Mesenchymal stem cell (in vitro differentiated cells and primary cell): ENCODE measurements at regions not wholly inside any gene's neighbourhood (a gene's known extent, or its start where the extent isn't known, plus 50 kb on each side); places are given as distances from the start of the nearest gene placed in this dataset.
"Not testable (repeated sequence)": the region's sequence is repeated elsewhere in the genome, so short reads cannot be mapped to it uniquely, and the experiment has no call there.

Source experiments
- DNase-seq: peaks from one replicate; pipeline ENCODE4 v3.0.0-alpha.2; 2013
- H2AFZ ChIP-seq: one replicate; pipeline ENCODE4 v1.6.1; 2013; ENCODE audit warnings: low read depth, mild to moderate bottlenecking, control low read depth, inconsistent platforms, low read length, moderate library complexity
- H2AK5ac ChIP-seq: 2 replicates; pipeline ENCODE4 v1.6.1; 2013; ENCODE audit warnings: low read length, moderate library complexity, mild to moderate bottlenecking, inconsistent platforms; ENCODE audit not compliant: severe bottlenecking
- H2BK120ac ChIP-seq: one replicate; pipeline ENCODE4 v1.6.1; 2013; ENCODE audit warnings: low read depth, mild to moderate bottlenecking, inconsistent platforms, low read length, moderate library complexity
- H2BK12ac ChIP-seq, 2 experiments: one replicate each; pipeline ENCODE4 v1.6.1; 2013; ENCODE audit warnings: inconsistent platforms in 2 of 2, low read length in 2 of 2, mild to moderate bottlenecking in 2 of 2, moderate library complexity in 2 of 2, control low read depth in 1 of 2
- H2BK15ac ChIP-seq: one replicate; pipeline ENCODE4 v1.6.1; 2013; ENCODE audit warnings: mild to moderate bottlenecking, low read depth, inconsistent platforms; ENCODE audit not compliant: poor library complexity, severe bottlenecking
- H2BK5ac ChIP-seq: 2 replicates; pipeline ENCODE4 v1.6.1; 2013; ENCODE audit warnings: low read depth, mild to moderate bottlenecking, low read length, control low read depth, inconsistent platforms; ENCODE audit not compliant: poor library complexity, severe bottlenecking
- H3K14ac ChIP-seq, 2 experiments: one replicate each; pipeline ENCODE4 v1.6.1; 2013; ENCODE audit warnings: inconsistent platforms in 2 of 2, low read length in 2 of 2, control low read depth in 1 of 2, mild to moderate bottlenecking in 1 of 2, moderate library complexity in 1 of 2
- H3K18ac ChIP-seq, 2 experiments: one replicate each; pipeline ENCODE4 v1.6.1; 2013; ENCODE audit warnings: inconsistent platforms in 2 of 2, low read length in 2 of 2, control low read depth in 1 of 2, low read depth in 1 of 2, mild to moderate bottlenecking in 1 of 2
- H3K23ac ChIP-seq, 2 experiments: one replicate each; pipeline ENCODE4 v1.6.1; 2013; ENCODE audit warnings: inconsistent platforms in 2 of 2, low read length in 2 of 2, mild to moderate bottlenecking in 2 of 2, moderate library complexity in 2 of 2, control low read depth in 1 of 2
- H3K27ac ChIP-seq: 2 replicates; pipeline ENCODE4 v1.5.1; 2013; ENCODE audit warnings: mild to moderate bottlenecking, moderate library complexity, low read length, control low read depth, inconsistent platforms; ENCODE audit not compliant: poor library complexity, severe bottlenecking
- H3K27me3 ChIP-seq, 2 experiments: 2 replicates each; pipeline versions ENCODE4 v1.6.1 to v1.7.0; 2013; ENCODE audit warnings: low read length in 2 of 2, mild to moderate bottlenecking in 2 of 2, moderate library complexity in 2 of 2, control low read depth in 1 of 2, inconsistent platforms in 1 of 2; ENCODE audit not compliant: control insufficient read depth in 1 of 2, insufficient read depth in 1 of 2
- H3K36me3 ChIP-seq, 2 experiments: 2 replicates each; pipeline versions ENCODE4 v1.6.1 to v1.7.0; 2013; ENCODE audit warnings: low read length in 2 of 2, control low read depth in 1 of 2, inconsistent platforms in 1 of 2, low read depth in 1 of 2, mild to moderate bottlenecking in 1 of 2; ENCODE audit not compliant: insufficient read depth in 2 of 2, control insufficient read depth in 1 of 2
- H3K4ac ChIP-seq, 2 experiments: one replicate each; pipeline ENCODE4 v1.6.1; 2013; ENCODE audit warnings: inconsistent platforms in 2 of 2, low read length in 2 of 2, mild to moderate bottlenecking in 2 of 2, moderate library complexity in 2 of 2, control low read depth in 1 of 2, low read depth in 1 of 2
- H3K4me1 ChIP-seq: 2 replicates; pipeline ENCODE4 v1.6.1; 2013; ENCODE audit warnings: low read depth, low read length, control low read depth; ENCODE audit not compliant: control insufficient read depth, insufficient read depth
- H3K4me2 ChIP-seq: 2 replicates; pipeline ENCODE4 v1.6.1; 2013; ENCODE audit warnings: low read length, mild to moderate bottlenecking, inconsistent platforms; ENCODE audit not compliant: poor library complexity, severe bottlenecking
- H3K4me3 ChIP-seq, 2 experiments: 2 replicates each; pipeline versions ENCODE4 v1.5.1 to v1.7.0; 2013; ENCODE audit warnings: low read length in 2 of 2, mild to moderate bottlenecking in 2 of 2, control low read depth in 1 of 2, low read depth in 1 of 2; ENCODE audit not compliant: insufficient read depth in 1 of 2
- H3K79me1 ChIP-seq: replicated peaks from 2 replicates; pipeline ENCODE4 v1.6.1; 2013; ENCODE audit warnings: mild to moderate bottlenecking, control low read depth, low read length, inconsistent platforms; ENCODE audit not compliant: poor library complexity, severe bottlenecking
- H3K9ac ChIP-seq: 2 replicates; pipeline ENCODE4 v1.7.0; 2013; ENCODE audit warnings: mild to moderate bottlenecking, low read length, moderate library complexity
- H3K9me3 ChIP-seq: 2 replicates; pipeline ENCODE4 v1.7.0; 2013; ENCODE audit warnings: mild to moderate bottlenecking, low read length; ENCODE audit not compliant: control insufficient read depth
- H4K8ac ChIP-seq: one replicate; pipeline ENCODE4 v1.6.1; 2013; ENCODE audit warnings: inconsistent platforms, mild to moderate bottlenecking, low read length, moderate library complexity
- H4K91ac ChIP-seq: one replicate; pipeline ENCODE4 v1.6.1; 2013; ENCODE audit warnings: mild to moderate bottlenecking, low read length, inconsistent platforms
- WGBS: methylation state at CpG from one replicate; pipeline ENCODE4 v1.1.7; 2013; ENCODE audit warnings: mixed read lengths; 5-methylcytosine and 5-hydroxymethylcytosine counted together

DNA sequence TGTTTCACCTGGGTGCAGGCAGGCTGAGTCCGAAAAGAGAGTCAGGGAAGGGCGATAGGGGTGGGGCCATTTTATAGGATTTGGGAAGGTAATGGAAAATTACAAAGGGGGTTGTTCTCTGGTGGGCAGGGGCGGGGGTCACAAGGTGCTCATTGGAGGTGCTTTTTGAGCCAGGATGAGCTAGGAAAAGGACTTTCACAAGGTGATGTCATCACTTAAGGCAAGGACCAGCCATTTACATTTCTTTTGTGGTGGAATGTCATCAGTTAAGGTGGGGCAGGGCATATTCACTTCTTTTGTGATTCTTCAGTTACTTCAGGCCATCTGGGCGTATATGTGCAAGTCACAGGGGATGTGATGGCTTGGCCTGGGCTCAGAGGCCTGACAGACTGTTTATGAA lies 1040.0 kb downstream of the TAF11L14 start:
- not testable (repeated sequence) for H3K36me3 ChIP-seq, H3K4ac ChIP-seq, H3K79me1 ChIP-seq, H2BK120ac ChIP-seq, H3K4me3 ChIP-seq, H2BK15ac ChIP-seq, H3K4me1 ChIP-seq, H2AK5ac ChIP-seq, H2AFZ ChIP-seq, H3K9ac ChIP-seq, H3K18ac ChIP-seq, H4K91ac ChIP-seq, DNase-seq, H4K8ac ChIP-seq, H3K14ac ChIP-seq, H3K9me3 ChIP-seq, H3K27ac ChIP-seq, H2BK12ac ChIP-seq, H3K4me2 ChIP-seq, H2BK5ac ChIP-seq, H3K27me3 ChIP-seq, H3K23ac ChIP-seq
- WGBS, result 66% methylated on average over 3 of the region's 4 CpGs

GRCh38 chr5:18675041-18675440 lies 1040.8 kb downstream of the TAF11L14 start:
- no peak overlapping the region for H2BK5ac ChIP-seq
- H3K79me1 ChIP-seq, result no peaks in the 10 kb centered on the region
- H2BK15ac ChIP-seq, result no peak overlapping the region
- no peak overlapping the region for H3K14ac ChIP-seq
- no peak overlapping the region for H4K8ac ChIP-seq
- no peak overlapping the region for H2BK120ac ChIP-seq
- H3K18ac ChIP-seq, result no peak overlapping the region
- no peak overlapping the region for H2AFZ ChIP-seq
- no peak overlapping the region for H2BK12ac ChIP-seq
- peaks cover 2% of the 10 kb centered on the region for H3K9me3 ChIP-seq
- H3K23ac ChIP-seq, result no peak overlapping the region
- no peak for DNase-seq
- no peak overlapping the region for H3K27ac ChIP-seq
- no peak overlapping the region for H4K91ac ChIP-seq
- H3K9ac ChIP-seq, result no peak overlapping the region
- H3K4me2 ChIP-seq, result no peak overlapping the region
- 97% methylated on average over 2 of the region's 2 CpGs for WGBS
- H3K4ac ChIP-seq, result no peak overlapping the region
- H3K36me3 ChIP-seq, result no peaks in the 10 kb centered on the region
- no peaks in the 10 kb centered on the region for H3K4me1 ChIP-seq
- no peaks in the 10 kb centered on the region for H3K27me3 ChIP-seq
- no peak overlapping the region for H2AK5ac ChIP-seq
- no peak overlapping the region for H3K4me3 ChIP-seq

GRCh38 chr5:18686253-18686652 lies 1052.0 kb downstream of the TAF11L14 start:
- Histone ChIP-seq H3K4me1 (no peaks in the 10 kb centered on the region), H2BK12ac (no peak overlapping the region), H2AFZ (peak overlapping the region; percentile 23), H3K4me2 (no peak overlapping the region), H3K4ac (no peak overlapping the region), H4K91ac (no peak overlapping the region), H3K27me3 (no peaks in the 10 kb centered on the region), H3K9ac (no peak overlapping the region), H2BK120ac (no peak overlapping the region), H3K27ac (no peak overlapping the region), H3K79me1 (no peaks in the 10 kb centered on the region), H3K14ac (no peak overlapping the region), H2BK5ac (no peak overlapping the region), H3K4me3 (no peak overlapping the region), H3K18ac (no peak overlapping the region), H3K9me3 (no peaks in the 10 kb centered on the region), H3K23ac (no peak overlapping the region), H4K8ac (no peak overlapping the region), H3K36me3 (no peaks in the 10 kb centered on the region), H2AK5ac (no peak overlapping the region), H2BK15ac (no peak overlapping the region)
- no peak for DNase-seq
- WGBS, result 97% methylated on average over 3 of the region's 3 CpGs

- Histone ChIP-seq H4K8ac (no peak overlapping the region), H3K4me3 (no peak overlapping the region), H2BK12ac (no peak overlapping the region), H2BK15ac (no peak overlapping the region), H3K4ac (no peak overlapping the region), H2AFZ (no peak overlapping the region), H2BK5ac (no peak overlapping the region), H3K23ac (no peak overlapping the region), H3K79me1 (no peaks in the 10 kb centered on the region), H3K4me2 (no peak overlapping the region), H3K4me1 (no peaks in the 10 kb centered on the region), H3K9me3 (no peaks in the 10 kb centered on the region), H4K91ac (no peak overlapping the region), H3K9ac (no peak overlapping the region), H3K14ac (no peak overlapping the region), H3K27ac (no peak overlapping the region), H2BK120ac (no peak overlapping the region), H3K36me3 (no peaks in the 10 kb centered on the region), H3K18ac (no peak overlapping the region), H2AK5ac (no peak overlapping the region), H3K27me3 (no peaks in the 10 kb centered on the region)
- DNase-seq, result no peak
- WGBS, result 85% methylated on average over 1 of the region's 2 CpGs
Measured at GRCh38 chr5:18687429-18687828, 1053.2 kb downstream of the TAF11L14 start.
